Lower lobe of right lung (tissue), 2 donors: ENCODE measurements at regions not wholly inside any gene's neighbourhood (a gene's known extent, or its start where the extent isn't known, plus 50 kb on each side); places are given as distances from the start of the nearest gene placed in this dataset.
A peak's percentile ranks its signal among the peaks of the same experiment; 100 is the strongest.
"Not testable (repeated sequence)": the region's sequence is repeated elsewhere in the genome, so short reads cannot be mapped to it uniquely, and the experiment has no call there.

Experiments
- ATAC-seq, 2 donors: fragments of 200-7000 bp; cut with Tn5 transposase; one replicate each; pipeline ENCODE4 v1.9.1; 2020 to 2022; ENCODE audit warnings: mild to moderate bottlenecking in 2 of 2, moderate library complexity in 2 of 2
- DNase-seq: peaks from one replicate; pipeline ENCODE4 v3.0.0-alpha.2; 2020
- H3K27ac ChIP-seq: fragments of 200-600 bp; one replicate; pipeline ENCODE4 v1.8.0; 2022
- H3K27me3 ChIP-seq: fragments of 200-600 bp; one replicate; pipeline ENCODE4 v1.8.0; 2022; ENCODE audit warnings: low read depth
- H3K36me3 ChIP-seq: fragments of 200-600 bp; one replicate; pipeline ENCODE4 v1.8.0; 2022; ENCODE audit warnings: mild to moderate bottlenecking
- H3K4me1 ChIP-seq: fragments of 200-600 bp; one replicate; pipeline ENCODE4 v1.8.0; 2022
- H3K4me3 ChIP-seq: fragments of 200-600 bp; one replicate; pipeline ENCODE4 v1.8.0; 2022; ENCODE audit warnings: mild to moderate bottlenecking
- H3K9me3 ChIP-seq: fragments of 200-600 bp; one replicate; pipeline ENCODE4 v1.8.0; 2022
- CTCF ChIP-seq: fragments of 200-600 bp; IDR thresholded peaks from one replicate; pipeline ENCODE4 v1.8.0; 2022; ENCODE audit warnings: antibody characterized with exemption, mild to moderate bottlenecking
- intact Hi-C: fragments of 100-400 bp; cut with DNase I; formaldehyde crosslinking; loops from one replicate; pipeline ENCODE4 v1.11.0; 2022
- donor health status: DM: no; HTN: yes; CAD: no; lungs with severe emphysema.

- Histone ChIP-seq H3K9me3 (no peaks in the 10 kb centered on the region), H3K27ac (no peak overlapping the region), H3K36me3 (no peaks in the 10 kb centered on the region), H3K27me3 (no peaks in the 10 kb centered on the region), H3K4me1 (no peaks in the 10 kb centered on the region), H3K4me3 (no peak overlapping the region)
- TF ChIP-seq CTCF = no peak
- no peak for ATAC-seq
- no peak for DNase-seq
- intact Hi-C loops = no loop called here
Measured at GRCh38 chr16:79883494-79883893, 283.0 kb upstream of the MAF start.

GRCh38 chr16:79882340-79883005, 281.9 kb upstream of the MAF start:
- intact Hi-C loops = no loop called here
- Histone ChIP-seq H3K4me1 (no peaks in the 10 kb centered on the region), H3K27ac (no peak overlapping the region), H3K4me3 (no peak overlapping the region), H3K9me3 (no peaks in the 10 kb centered on the region), H3K36me3 (no peaks in the 10 kb centered on the region), H3K27me3 (no peaks in the 10 kb centered on the region)
- no peak for ATAC-seq
- no peak for DNase-seq
- no peak for TF ChIP-seq CTCF

- H3K4me1 ChIP-seq, H3K4me3 ChIP-seq, DNase-seq, ATAC-seq, H3K27me3 ChIP-seq, H3K27ac ChIP-seq, H3K36me3 ChIP-seq, H3K9me3 ChIP-seq, intact Hi-C loops: not testable (repeated sequence)
Measured at GRCh38 chr16:79881107-79881506, 280.6 kb upstream of the MAF start.

GRCh38 chr16:79876332-79876730, 275.8 kb upstream of the MAF start:
- Histone ChIP-seq H3K27ac (no peak overlapping the region), H3K9me3 (no peaks in the 10 kb centered on the region), H3K4me3 (no peak overlapping the region), H3K27me3 (no peaks in the 10 kb centered on the region), H3K4me1 (no peaks in the 10 kb centered on the region), H3K36me3 (no peaks in the 10 kb centered on the region)
- intact Hi-C loops = no loop called here
- ATAC-seq (no peak), DNase-seq (no peak)
- TF ChIP-seq CTCF = no peak

- TF ChIP-seq CTCF = no peak
- Histone ChIP-seq H3K9me3 (no peaks in the 10 kb centered on the region), H3K36me3 (no peaks in the 10 kb centered on the region), H3K4me1 (no peaks in the 10 kb centered on the region), H3K27me3 (no peaks in the 10 kb centered on the region), H3K27ac (no peak overlapping the region), H3K4me3 (no peak overlapping the region)
- intact Hi-C loops = no loop called here
- peak; percentile 16 to 26 for ATAC-seq
- no peak for DNase-seq
Measured at GRCh38 chr16:79874391-79874790, 273.9 kb upstream of the MAF start.

GRCh38 chr16:79873825-79874224, 273.3 kb upstream of the MAF start:
- intact Hi-C loops = no loop called here
- Histone ChIP-seq H3K4me3 (no peak overlapping the region), H3K27me3 (no peaks in the 10 kb centered on the region), H3K4me1 (no peaks in the 10 kb centered on the region), H3K9me3 (no peaks in the 10 kb centered on the region), H3K36me3 (no peaks in the 10 kb centered on the region), H3K27ac (no peak overlapping the region)
- DNase-seq = no peak
- TF ChIP-seq CTCF = no peak
- ATAC-seq = no peak
